ENCODE measurements at regions not wholly inside any gene's neighbourhood (a gene's known extent, or its start where the extent isn't known, plus 50 kb on each side); places are given as distances from the start of the nearest gene placed in this dataset.

- Histone ChIP-seq H3K36me3 (ENCODE audit: insufficient read depth, low read length) (no peaks in the 10 kb centered on the region), H3K4me2 (ENCODE audit: low read length) (peak overlapping the region; percentile 1), H3K9me3 (replicated peaks; ENCODE audit: low read length) (no peaks in the 10 kb centered on the region), H3K4me3 (ENCODE audit: low read length) (no peak overlapping the region), H3K4me1 (ENCODE audit: control insufficient read depth, insufficient read depth, low read length) (peaks cover 46% of the 10 kb centered on the region), H3K27me3 (ENCODE audit: control insufficient read depth, insufficient read depth, low read length) (no peaks in the 10 kb centered on the region), H3K9ac (ENCODE audit: low read depth, low read length) (peak overlapping the region; percentile 40)
These were observed 84.5 kb upstream of the ZNF469 start for GRCh38 chr16:88298181-88298832.

- peak overlapping the region; percentile 60 for H3K9ac ChIP-seq (ENCODE audit: low read depth, low read length)
- peaks cover 54% of the 10 kb centered on the region for H3K4me1 ChIP-seq (ENCODE audit: control insufficient read depth, insufficient read depth, low read length)
These were observed 83.7 kb upstream of the ZNF469 start for GRCh38 chr16:88298833-88299745.

GRCh38 chr16:88299751-88300462 lies 82.9 kb upstream of the ZNF469 start:
- H3K9me3 ChIP-seq (replicated peaks; ENCODE audit: low read length), result no peaks in the 10 kb centered on the region
- H3K27me3 ChIP-seq (ENCODE audit: control insufficient read depth, insufficient read depth, low read length), result no peaks in the 10 kb centered on the region
- H3K4me3 ChIP-seq (ENCODE audit: low read length), result no peak overlapping the region
- H3K9ac ChIP-seq (ENCODE audit: low read depth, low read length), result peak overlapping the region; percentile 60
- peaks cover 61% of the 10 kb centered on the region for H3K4me1 ChIP-seq (ENCODE audit: control insufficient read depth, insufficient read depth, low read length)
- no peaks in the 10 kb centered on the region for H3K36me3 ChIP-seq (ENCODE audit: insufficient read depth, low read length)
- no peak overlapping the region for H3K4me2 ChIP-seq (ENCODE audit: low read length)

More at GRCh38 chr16:88298833-88299745, 83.7 kb upstream of the ZNF469 start:
- H3K27me3 ChIP-seq (ENCODE audit: control insufficient read depth, insufficient read depth, low read length), result no peaks in the 10 kb centered on the region
- H3K4me2 ChIP-seq (ENCODE audit: low read length), result no peak overlapping the region
- no peaks in the 10 kb centered on the region for H3K36me3 ChIP-seq (ENCODE audit: insufficient read depth, low read length)
- no peak overlapping the region for H3K4me3 ChIP-seq (ENCODE audit: low read length)
- H3K9me3 ChIP-seq (replicated peaks; ENCODE audit: low read length), result no peaks in the 10 kb centered on the region

- no peak overlapping the region for H3K4me2 ChIP-seq (ENCODE audit: low read length)
- no peaks in the 10 kb centered on the region for H3K27me3 ChIP-seq (ENCODE audit: control insufficient read depth, insufficient read depth, low read length)
- no peaks in the 10 kb centered on the region for H3K9me3 ChIP-seq (replicated peaks; ENCODE audit: low read length)
- no peaks in the 10 kb centered on the region for H3K36me3 ChIP-seq (ENCODE audit: insufficient read depth, low read length)
- no peak overlapping the region for H3K4me3 ChIP-seq (ENCODE audit: low read length)
- H3K9ac ChIP-seq (ENCODE audit: low read depth, low read length), result no peak overlapping the region
- H3K4me1 ChIP-seq (ENCODE audit: control insufficient read depth, insufficient read depth, low read length), result peaks cover 67% of the 10 kb centered on the region
These were observed 82.3 kb upstream of the ZNF469 start for GRCh38 chr16:88300463-88300835.

GRCh38 chr16:88301431-88301830 lies 81.3 kb upstream of the ZNF469 start:
- Histone ChIP-seq H3K36me3 (ENCODE audit: insufficient read depth, low read length) (no peaks in the 10 kb centered on the region), H3K27me3 (ENCODE audit: control insufficient read depth, insufficient read depth, low read length) (no peaks in the 10 kb centered on the region), H3K4me1 (ENCODE audit: control insufficient read depth, insufficient read depth, low read length) (peaks cover 76% of the 10 kb centered on the region), H3K4me3 (ENCODE audit: low read length) (no peak overlapping the region), H3K9ac (ENCODE audit: low read depth, low read length) (peak overlapping the region; percentile 87), H3K4me2 (ENCODE audit: low read length) (no peak overlapping the region), H3K9me3 (replicated peaks; ENCODE audit: low read length) (no peaks in the 10 kb centered on the region)

- H3K27me3 ChIP-seq (ENCODE audit: control insufficient read depth, insufficient read depth, low read length), result no peaks in the 10 kb centered on the region
- H3K36me3 ChIP-seq (ENCODE audit: insufficient read depth, low read length), result no peaks in the 10 kb centered on the region
- H3K4me2 ChIP-seq (ENCODE audit: low read length), result no peak overlapping the region
- H3K9me3 ChIP-seq (replicated peaks; ENCODE audit: low read length), result no peaks in the 10 kb centered on the region
- peak overlapping the region; percentile 87 for H3K9ac ChIP-seq (ENCODE audit: low read depth, low read length)
- no peak overlapping the region for H3K4me3 ChIP-seq (ENCODE audit: low read length)
- peaks cover 81% of the 10 kb centered on the region for H3K4me1 ChIP-seq (ENCODE audit: control insufficient read depth, insufficient read depth, low read length)
These were observed 80.9 kb upstream of the ZNF469 start for GRCh38 chr16:88301886-88302285.

GRCh38 chr16:88302666-88303065 lies 80.1 kb upstream of the ZNF469 start:
- Histone ChIP-seq H3K36me3 (ENCODE audit: insufficient read depth, low read length) (no peaks in the 10 kb centered on the region), H3K4me3 (ENCODE audit: low read length) (no peak overlapping the region), H3K27me3 (ENCODE audit: control insufficient read depth, insufficient read depth, low read length) (no peaks in the 10 kb centered on the region), H3K9ac (ENCODE audit: low read depth, low read length) (peak overlapping the region; percentile 87), H3K9me3 (replicated peaks; ENCODE audit: low read length) (no peaks in the 10 kb centered on the region), H3K4me1 (ENCODE audit: control insufficient read depth, insufficient read depth, low read length) (peaks cover 89% of the 10 kb centered on the region), H3K4me2 (ENCODE audit: low read length) (no peak overlapping the region)

GRCh38 chr16:88303405-88303804 lies 79.4 kb upstream of the ZNF469 start:
- Histone ChIP-seq H3K27me3 (ENCODE audit: control insufficient read depth, insufficient read depth, low read length) (no peaks in the 10 kb centered on the region), H3K4me2 (ENCODE audit: low read length) (peak overlapping the region; percentile 74), H3K36me3 (ENCODE audit: insufficient read depth, low read length) (no peaks in the 10 kb centered on the region), H3K4me1 (ENCODE audit: control insufficient read depth, insufficient read depth, low read length) (peaks cover 90% of the 10 kb centered on the region), H3K9ac (ENCODE audit: low read depth, low read length) (peak overlapping the region; percentile 87), H3K4me3 (ENCODE audit: low read length) (peak overlapping the region; percentile 46), H3K9me3 (replicated peaks; ENCODE audit: low read length) (no peaks in the 10 kb centered on the region)

- peak overlapping the region; percentile 46 for H3K4me3 ChIP-seq (ENCODE audit: low read length)
- peaks cover 90% of the 10 kb centered on the region for H3K4me1 ChIP-seq (ENCODE audit: control insufficient read depth, insufficient read depth, low read length)
- peak overlapping the region; percentile 87 for H3K9ac ChIP-seq (ENCODE audit: low read depth, low read length)
- H3K36me3 ChIP-seq (ENCODE audit: insufficient read depth, low read length), result no peaks in the 10 kb centered on the region
- H3K4me2 ChIP-seq (ENCODE audit: low read length), result peak overlapping the region; percentile 74
- no peaks in the 10 kb centered on the region for H3K9me3 ChIP-seq (replicated peaks; ENCODE audit: low read length)
- H3K27me3 ChIP-seq (ENCODE audit: control insufficient read depth, insufficient read depth, low read length), result no peaks in the 10 kb centered on the region
These were observed 78.6 kb upstream of the ZNF469 start for GRCh38 chr16:88303890-88304819.

GRCh38 chr16:88305176-88305575 lies 77.6 kb upstream of the ZNF469 start:
- Histone ChIP-seq H3K4me2 (ENCODE audit: low read length) (peak overlapping the region; percentile 74), H3K9ac (ENCODE audit: low read depth, low read length) (peak overlapping the region; percentile 87), H3K4me1 (ENCODE audit: control insufficient read depth, insufficient read depth, low read length) (peaks cover 80% of the 10 kb centered on the region), H3K9me3 (replicated peaks; ENCODE audit: low read length) (no peaks in the 10 kb centered on the region), H3K36me3 (ENCODE audit: insufficient read depth, low read length) (no peaks in the 10 kb centered on the region), H3K27me3 (ENCODE audit: control insufficient read depth, insufficient read depth, low read length) (no peaks in the 10 kb centered on the region), H3K4me3 (ENCODE audit: low read length) (peak overlapping the region; percentile 33)

Data from skeletal muscle satellite cell (primary cell).